GM23338 (cell line): ENCODE measurements at regions not wholly inside any gene's neighbourhood (a gene's known extent, or its start where the extent isn't known, plus 50 kb on each side); places are given as distances from the start of the nearest gene placed in this dataset.
"Not testable (repeated sequence)": the region's sequence is repeated elsewhere in the genome, so short reads cannot be mapped to it uniquely, and the experiment has no call there.

Experiments
- ATAC-seq: fragments of 200-7000 bp; cut with Tn5 transposase; 3 replicates; pipeline ENCODE4 v1.9.1; 2020
- DNase-seq: peaks from one replicate; pipeline ENCODE4 v3.0.0-alpha.2; 2015; ENCODE audit warnings: low spot score
- H2AFZ ChIP-seq: fragments of 200-600 bp; sonication (generic); 2 replicates; pipeline ENCODE4 v1.8.0; 2016; ENCODE audit warnings: antibody characterized with exemption, mild to moderate bottlenecking, moderate library complexity
- H3F3A ChIP-seq: fragments of 200-600 bp; sonication (generic); replicated peaks from 2 replicates; pipeline ENCODE4 v1.8.0; 2017; ENCODE audit warnings: antibody characterized with exemption, mixed run types, low read depth
- H3K27ac ChIP-seq: fragments of 200-600 bp; sonication (generic); 2 replicates; pipeline ENCODE4 v1.6.1; 2016; ENCODE audit warnings: low read depth
- H3K27me3 ChIP-seq: fragments of 200-600 bp; sonication (generic); 2 replicates; pipeline ENCODE4 v1.8.0; 2016; ENCODE audit warnings: mild to moderate bottlenecking, mixed run types, moderate library complexity; ENCODE audit not compliant: insufficient read depth
- H3K36me3 ChIP-seq: fragments of 200-600 bp; sonication (generic); 2 replicates; pipeline ENCODE4 v1.8.0; 2016; ENCODE audit warnings: mild to moderate bottlenecking; ENCODE audit not compliant: insufficient read depth
- H3K4me1 ChIP-seq: fragments of 200-600 bp; sonication (generic); 2 replicates; pipeline ENCODE4 v1.8.0; 2016; ENCODE audit warnings: mild to moderate bottlenecking, moderate library complexity; ENCODE audit not compliant: insufficient read depth
- H3K4me2 ChIP-seq: fragments of 200-600 bp; sonication (generic); 2 replicates; pipeline ENCODE4 v1.7.1; 2017; ENCODE audit warnings: mixed run types
- H3K4me3 ChIP-seq: fragments of 200-600 bp; sonication (generic); 2 replicates; pipeline ENCODE4 v1.6.1; 2016; ENCODE audit warnings: mixed run types
- H3K79me2 ChIP-seq: fragments of 200-600 bp; sonication (generic); replicated peaks from 2 replicates; pipeline ENCODE4 v1.8.0; 2017; ENCODE audit warnings: mild to moderate bottlenecking; ENCODE audit not compliant: insufficient read depth
- H3K9me2 ChIP-seq: fragments of 200-600 bp; sonication (generic); 2 replicates; pipeline ENCODE4 v1.8.0; 2017; ENCODE audit not compliant: insufficient read depth
- H4K20me1 ChIP-seq: fragments of 200-600 bp; sonication (generic); replicated peaks from 2 replicates; pipeline ENCODE4 v1.8.0; 2017; ENCODE audit warnings: mild to moderate bottlenecking; ENCODE audit not compliant: insufficient read depth
- H3K27ac Mint-ChIP-seq: 2 replicates; pipeline ENCODE4 v1.8.0; 2020; ENCODE audit warnings: inconsistent platforms, mild to moderate bottlenecking, moderate library complexity, mixed read lengths
- H3K27me3 Mint-ChIP-seq: 3 replicates; pipeline ENCODE4 v1.8.0; 2022; ENCODE audit warnings: low read depth, mild to moderate bottlenecking, moderate library complexity, mixed read lengths, inconsistent platforms; ENCODE audit not compliant: insufficient read depth, poor library complexity
- H3K36me3 Mint-ChIP-seq: 3 replicates; pipeline ENCODE4 v1.8.0; 2021; ENCODE audit warnings: low read depth, mild to moderate bottlenecking, inconsistent platforms, moderate library complexity, mixed read lengths
- H3K4me1 Mint-ChIP-seq: 3 replicates; pipeline ENCODE4 v1.8.0; 2020; ENCODE audit warnings: mild to moderate bottlenecking, inconsistent platforms, mixed read lengths
- H3K4me3 Mint-ChIP-seq: 3 replicates; pipeline ENCODE4 v1.8.0; 2021; ENCODE audit warnings: moderate library complexity, mild to moderate bottlenecking, inconsistent platforms, mixed read lengths
- H3K9me3 Mint-ChIP-seq: 3 replicates; pipeline ENCODE4 v1.8.0; 2020; ENCODE audit warnings: moderate library complexity, mild to moderate bottlenecking, inconsistent platforms, mixed read lengths
- EZH2 ChIP-seq: fragments of 200-600 bp; sonication (generic); IDR thresholded peaks from one replicate; pipeline ENCODE4 v1.8.0; 2017; ENCODE audit warnings: antibody characterized with exemption, mild to moderate bottlenecking, low read depth; ENCODE audit not compliant: unreplicated experiment
- EZH2phosphoT487 ChIP-seq: fragments of 200-600 bp; sonication (generic); IDR thresholded peaks from one replicate; pipeline ENCODE4 v1.8.1; 2018; ENCODE audit warnings: antibody characterized with exemption; ENCODE audit not compliant: unreplicated experiment
- JUNB ChIP-seq: IDR thresholded peaks from one replicate; pipeline ENCODE4 v1.6.1; 2016; ENCODE audit warnings: antibody characterized with exemption; ENCODE audit not compliant: unreplicated experiment
- NANOG ChIP-seq: IDR thresholded peaks from 2 replicates; pipeline ENCODE4 v1.6.1; 2016; ENCODE audit warnings: antibody characterized with exemption, borderline replicate concordance
- POLR2AphosphoS5 ChIP-seq: IDR thresholded peaks from 2 replicates; pipeline ENCODE4 v1.6.1; 2016; ENCODE audit warnings: antibody characterized with exemption, low read depth
- STAT1 ChIP-seq: IDR thresholded peaks from one replicate; pipeline ENCODE4 v1.6.1; 2016; ENCODE audit warnings: antibody characterized with exemption; ENCODE audit not compliant: unreplicated experiment
- ZNF114 ChIP-seq: fragments of 250-450 bp; sonication (Bioruptor Pico); IDR thresholded peaks from 2 replicates; pipeline ENCODE4 v1.5.0; 2020; ENCODE audit warnings: mild to moderate bottlenecking, moderate library complexity
- ZNF462 ChIP-seq: fragments of 250-450 bp; sonication (Bioruptor Pico); IDR thresholded peaks from 2 replicates; pipeline ENCODE4 v1.5.0; 2020; ENCODE audit warnings: mild to moderate bottlenecking, moderate library complexity
- TF ChIP-seq, protein P1 (sequence below): IDR thresholded peaks from one replicate; pipeline ENCODE4 v1.6.1; 2018; ENCODE audit warnings: antibody characterized with exemption; ENCODE audit not compliant: unreplicated experiment
- TF ChIP-seq, protein P2 (sequence below), 2 experiments: fragments of 200-600 bp in 1 of 2; sonication (generic) in 1 of 2; conservative IDR thresholded peaks; 2 replicates each; pipeline versions ENCODE4 v1.5.1 to v1.6.1; 2016 to 2017; ENCODE audit warnings: antibody characterized with exemption in 2 of 2, low read depth in 2 of 2, mild to moderate bottlenecking in 2 of 2, moderate library complexity in 1 of 2

DNA sequence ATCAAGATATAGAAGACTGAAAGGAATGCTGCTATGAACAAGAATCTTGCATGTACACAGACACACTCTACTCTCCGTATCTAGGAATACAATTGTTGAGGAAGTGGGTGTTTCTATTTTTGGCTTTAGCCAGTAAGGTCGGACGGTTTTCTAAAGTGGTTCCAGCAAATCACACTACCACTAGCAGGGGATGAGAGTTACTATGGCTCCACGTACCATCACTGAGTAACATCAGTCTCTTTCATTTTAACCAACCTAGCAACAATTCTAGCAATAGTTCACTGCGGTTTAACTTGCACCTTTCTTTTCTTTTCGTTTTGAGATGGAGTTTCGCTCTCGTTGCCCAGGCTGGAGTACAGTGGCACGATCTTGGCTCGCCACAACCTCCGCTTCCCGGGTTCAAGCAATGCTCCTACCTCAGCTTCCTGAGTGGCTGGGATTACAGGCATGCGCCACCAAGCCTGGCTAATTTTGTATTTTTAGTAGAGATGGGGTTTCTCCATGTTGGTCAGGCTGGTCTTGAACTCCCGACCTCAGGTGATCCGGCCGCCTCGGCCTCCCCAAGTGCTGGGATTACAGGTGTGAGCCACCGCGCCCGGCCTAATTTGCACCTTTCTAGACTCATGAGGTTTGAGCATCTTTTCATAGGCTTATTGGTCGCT lies 103.2 kb upstream of the ZNF746 start:
- not testable (repeated sequence) for H3F3A ChIP-seq, H2AFZ ChIP-seq, H3K27ac Mint-ChIP-seq, DNase-seq, H3K4me3 Mint-ChIP-seq, H3K9me2 ChIP-seq, H3K27me3 ChIP-seq, H3K4me1 ChIP-seq, H4K20me1 ChIP-seq, H3K4me2 ChIP-seq, ATAC-seq, H3K79me2 ChIP-seq, H3K36me3 ChIP-seq, H3K4me1 Mint-ChIP-seq, H3K4me3 ChIP-seq, H3K27ac ChIP-seq, H3K27me3 Mint-ChIP-seq, H3K9me3 Mint-ChIP-seq
- H3K36me3 Mint-ChIP-seq: peaks cover 22% of the 10 kb centered on the region

DNA sequence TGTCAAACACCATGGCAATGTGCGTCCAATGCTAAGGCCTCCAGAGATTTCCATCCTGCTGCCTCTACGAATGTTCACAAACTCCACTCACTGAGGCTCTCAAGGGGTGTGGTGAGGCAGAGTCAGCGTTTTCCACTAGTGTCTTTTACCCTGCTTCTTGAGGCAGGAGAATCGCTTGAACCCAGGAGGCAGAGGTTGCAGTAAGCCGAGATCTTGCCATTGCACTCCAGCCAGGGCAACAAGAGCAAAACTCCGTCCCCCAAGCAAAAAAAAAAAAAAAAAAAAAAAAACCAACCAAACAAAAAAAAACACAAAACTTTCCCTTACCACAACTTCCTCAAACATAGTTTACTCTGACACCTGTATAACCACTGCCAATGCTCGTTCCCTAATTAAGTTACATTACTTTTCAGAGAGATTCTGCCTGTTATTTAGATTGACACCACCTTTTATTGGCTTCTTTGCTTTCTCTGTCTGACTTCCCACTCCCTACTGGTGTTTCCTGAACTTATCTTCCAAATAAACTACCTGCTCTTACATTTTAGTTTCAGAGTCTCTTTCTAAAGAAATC lies 102.1 kb upstream of the ZNF746 start:
- H3K36me3 Mint-ChIP-seq: peaks cover 21% of the 10 kb centered on the region
- Histone ChIP-seq H3K27me3 (no peaks in the 10 kb centered on the region), H3K79me2 (no peaks in the 10 kb centered on the region; the same call in 1 of the 2 replicates), H3K9me2 (no peaks in the 10 kb centered on the region), H3K4me2 (no peak overlapping the region), H4K20me1 (no peaks in the 10 kb centered on the region; the same call in 1 of the 2 replicates), H3K4me1 (no peaks in the 10 kb centered on the region), H3K4me3 (no peak overlapping the region), H3K27ac (no peak overlapping the region), H3K36me3 (no peaks in the 10 kb centered on the region; the same call in 1 of the 2 replicates), H3F3A (no peaks in the 10 kb centered on the region), H2AFZ (no peak overlapping the region)
- DNase-seq: no peak
- H3K4me3 Mint-ChIP-seq: no peak overlapping the region
- no peaks in the 10 kb centered on the region for H3K9me3 Mint-ChIP-seq
- H3K27ac Mint-ChIP-seq: no peak overlapping the region
- no peak for ATAC-seq
- peaks cover 2% of the 10 kb centered on the region for H3K27me3 Mint-ChIP-seq
- H3K4me1 Mint-ChIP-seq: no peaks in the 10 kb centered on the region
- TF ChIP-seq ZNF114 (CRISPR knock-in tag) (no peak), ZNF462 (CRISPR knock-in tag) (no peak), EZH2phosphoT487 (no peak), NANOG (no peak), STAT1 (no peak), JUNB (no peak), EZH2 (no peak), POLR2AphosphoS5 (no peak)
- TF ChIP-seq, protein P1, sequence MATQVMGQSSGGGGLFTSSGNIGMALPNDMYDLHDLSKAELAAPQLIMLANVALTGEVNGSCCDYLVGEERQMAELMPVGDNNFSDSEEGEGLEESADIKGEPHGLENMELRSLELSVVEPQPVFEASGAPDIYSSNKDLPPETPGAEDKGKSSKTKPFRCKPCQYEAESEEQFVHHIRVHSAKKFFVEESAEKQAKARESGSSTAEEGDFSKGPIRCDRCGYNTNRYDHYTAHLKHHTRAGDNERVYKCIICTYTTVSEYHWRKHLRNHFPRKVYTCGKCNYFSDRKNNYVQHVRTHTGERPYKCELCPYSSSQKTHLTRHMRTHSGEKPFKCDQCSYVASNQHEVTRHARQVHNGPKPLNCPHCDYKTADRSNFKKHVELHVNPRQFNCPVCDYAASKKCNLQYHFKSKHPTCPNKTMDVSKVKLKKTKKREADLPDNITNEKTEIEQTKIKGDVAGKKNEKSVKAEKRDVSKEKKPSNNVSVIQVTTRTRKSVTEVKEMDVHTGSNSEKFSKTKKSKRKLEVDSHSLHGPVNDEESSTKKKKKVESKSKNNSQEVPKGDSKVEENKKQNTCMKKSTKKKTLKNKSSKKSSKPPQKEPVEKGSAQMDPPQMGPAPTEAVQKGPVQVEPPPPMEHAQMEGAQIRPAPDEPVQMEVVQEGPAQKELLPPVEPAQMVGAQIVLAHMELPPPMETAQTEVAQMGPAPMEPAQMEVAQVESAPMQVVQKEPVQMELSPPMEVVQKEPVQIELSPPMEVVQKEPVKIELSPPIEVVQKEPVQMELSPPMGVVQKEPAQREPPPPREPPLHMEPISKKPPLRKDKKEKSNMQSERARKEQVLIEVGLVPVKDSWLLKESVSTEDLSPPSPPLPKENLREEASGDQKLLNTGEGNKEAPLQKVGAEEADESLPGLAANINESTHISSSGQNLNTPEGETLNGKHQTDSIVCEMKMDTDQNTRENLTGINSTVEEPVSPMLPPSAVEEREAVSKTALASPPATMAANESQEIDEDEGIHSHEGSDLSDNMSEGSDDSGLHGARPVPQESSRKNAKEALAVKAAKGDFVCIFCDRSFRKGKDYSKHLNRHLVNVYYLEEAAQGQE: no peak
- TF ChIP-seq, protein P2, sequence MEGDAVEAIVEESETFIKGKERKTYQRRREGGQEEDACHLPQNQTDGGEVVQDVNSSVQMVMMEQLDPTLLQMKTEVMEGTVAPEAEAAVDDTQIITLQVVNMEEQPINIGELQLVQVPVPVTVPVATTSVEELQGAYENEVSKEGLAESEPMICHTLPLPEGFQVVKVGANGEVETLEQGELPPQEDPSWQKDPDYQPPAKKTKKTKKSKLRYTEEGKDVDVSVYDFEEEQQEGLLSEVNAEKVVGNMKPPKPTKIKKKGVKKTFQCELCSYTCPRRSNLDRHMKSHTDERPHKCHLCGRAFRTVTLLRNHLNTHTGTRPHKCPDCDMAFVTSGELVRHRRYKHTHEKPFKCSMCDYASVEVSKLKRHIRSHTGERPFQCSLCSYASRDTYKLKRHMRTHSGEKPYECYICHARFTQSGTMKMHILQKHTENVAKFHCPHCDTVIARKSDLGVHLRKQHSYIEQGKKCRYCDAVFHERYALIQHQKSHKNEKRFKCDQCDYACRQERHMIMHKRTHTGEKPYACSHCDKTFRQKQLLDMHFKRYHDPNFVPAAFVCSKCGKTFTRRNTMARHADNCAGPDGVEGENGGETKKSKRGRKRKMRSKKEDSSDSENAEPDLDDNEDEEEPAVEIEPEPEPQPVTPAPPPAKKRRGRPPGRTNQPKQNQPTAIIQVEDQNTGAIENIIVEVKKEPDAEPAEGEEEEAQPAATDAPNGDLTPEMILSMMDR (conservative IDR thresholded peaks at IDR 0.05; ENCODE audit: low read depth in 2 of 2): no peak
